ENCODE measurements at regions not wholly inside any gene's neighbourhood (a gene's known extent, or its start where the extent isn't known, plus 50 kb on each side); places are given as distances from the start of the nearest gene placed in this dataset.

GRCh38 chr5:51091816-51092215 lies 291.4 kb upstream of the ISL1 start:
- Histone ChIP-seq H3K9me3 (ENCODE audit: control insufficient read depth, insufficient read depth, low read length) (no peaks in the 10 kb centered on the region), H3K27me3 (ENCODE audit: control insufficient read depth, insufficient read depth, low read length) (no peaks in the 10 kb centered on the region), H3K4me1 (ENCODE audit: control insufficient read depth, insufficient read depth, low read length) (no peaks in the 10 kb centered on the region), H3K27ac (ENCODE audit: low read depth, low read length) (no peak overlapping the region), H3K4me3 (ENCODE audit: low read depth, low read length) (no peak overlapping the region), H3K36me3 (ENCODE audit: control insufficient read depth, insufficient read depth, low read length) (no peaks in the 10 kb centered on the region)
- DNase-seq (ENCODE audit: low read depth in 4 of 6, low spot score in 6 of 6) = no peak
- no CpG with 5 or more reads among the region's 2 CpGs for WGBS (ENCODE audit: insufficient coverage)

GRCh38 chr5:51095486-51095885 lies 287.8 kb upstream of the ISL1 start:
- no peaks in the 10 kb centered on the region for H3K9me3 ChIP-seq (ENCODE audit: control insufficient read depth, insufficient read depth, low read length)
- 7% methylated on average over 6 of the region's 8 CpGs for WGBS (ENCODE audit: insufficient coverage)
- DNase-seq (ENCODE audit: low read depth in 4 of 6, low spot score in 6 of 6) = peak in 2 of 6 donors; percentile 50 to 58
- no peaks in the 10 kb centered on the region for H3K4me1 ChIP-seq (ENCODE audit: control insufficient read depth, insufficient read depth, low read length)
- H3K36me3 ChIP-seq (ENCODE audit: control insufficient read depth, insufficient read depth, low read length) = no peaks in the 10 kb centered on the region
- no peaks in the 10 kb centered on the region for H3K27me3 ChIP-seq (ENCODE audit: control insufficient read depth, insufficient read depth, low read length)
- no peak overlapping the region for H3K4me3 ChIP-seq (ENCODE audit: low read depth, low read length)
- H3K27ac ChIP-seq (ENCODE audit: low read depth, low read length) = no peak overlapping the region

GRCh38 chr5:51096859-51097258 lies 286.4 kb upstream of the ISL1 start:
- Histone ChIP-seq H3K27ac (ENCODE audit: low read depth, low read length) (no peak overlapping the region), H3K36me3 (ENCODE audit: control insufficient read depth, insufficient read depth, low read length) (no peaks in the 10 kb centered on the region), H3K4me3 (ENCODE audit: low read depth, low read length) (no peak overlapping the region), H3K9me3 (ENCODE audit: control insufficient read depth, insufficient read depth, low read length) (no peaks in the 10 kb centered on the region), H3K27me3 (ENCODE audit: control insufficient read depth, insufficient read depth, low read length) (no peaks in the 10 kb centered on the region), H3K4me1 (ENCODE audit: control insufficient read depth, insufficient read depth, low read length) (no peaks in the 10 kb centered on the region)
- DNase-seq (ENCODE audit: low read depth in 4 of 6, low spot score in 6 of 6) = no peak
- WGBS (ENCODE audit: insufficient coverage) = 90% methylated on average over 2 of the region's 3 CpGs

GRCh38 chr5:51099173-51099853 lies 283.9 kb upstream of the ISL1 start:
- no peak for DNase-seq (ENCODE audit: low read depth in 4 of 6, low spot score in 6 of 6)
- H3K4me3 ChIP-seq (ENCODE audit: low read depth, low read length) = no peak overlapping the region
- no peak overlapping the region for H3K27ac ChIP-seq (ENCODE audit: low read depth, low read length)
- no peaks in the 10 kb centered on the region for H3K4me1 ChIP-seq (ENCODE audit: control insufficient read depth, insufficient read depth, low read length)
- no peaks in the 10 kb centered on the region for H3K9me3 ChIP-seq (ENCODE audit: control insufficient read depth, insufficient read depth, low read length)
- 100% methylated on average over 1 of the region's 6 CpGs for WGBS (ENCODE audit: insufficient coverage)
- no peaks in the 10 kb centered on the region for H3K27me3 ChIP-seq (ENCODE audit: control insufficient read depth, insufficient read depth, low read length)
- no peaks in the 10 kb centered on the region for H3K36me3 ChIP-seq (ENCODE audit: control insufficient read depth, insufficient read depth, low read length)

- DNase-seq (ENCODE audit: low read depth in 4 of 6, low spot score in 6 of 6) = no peak
- Histone ChIP-seq H3K9me3 (ENCODE audit: control insufficient read depth, insufficient read depth, low read length) (no peaks in the 10 kb centered on the region), H3K27ac (ENCODE audit: low read depth, low read length) (no peak overlapping the region), H3K4me3 (ENCODE audit: low read depth, low read length) (no peak overlapping the region), H3K36me3 (ENCODE audit: control insufficient read depth, insufficient read depth, low read length) (no peaks in the 10 kb centered on the region), H3K4me1 (ENCODE audit: control insufficient read depth, insufficient read depth, low read length) (no peaks in the 10 kb centered on the region), H3K27me3 (ENCODE audit: control insufficient read depth, insufficient read depth, low read length) (no peaks in the 10 kb centered on the region)
- 20% methylated on average over 1 of the region's 2 CpGs for WGBS (ENCODE audit: insufficient coverage)
These were observed 278.7 kb upstream of the ISL1 start for GRCh38 chr5:51104556-51104955.

GRCh38 chr5:51109786-51110410 lies 273.4 kb upstream of the ISL1 start:
- Histone ChIP-seq H3K27ac (ENCODE audit: low read depth, low read length) (no peak overlapping the region), H3K4me3 (ENCODE audit: low read depth, low read length) (no peak overlapping the region), H3K27me3 (ENCODE audit: control insufficient read depth, insufficient read depth, low read length) (no peaks in the 10 kb centered on the region), H3K36me3 (ENCODE audit: control insufficient read depth, insufficient read depth, low read length) (no peaks in the 10 kb centered on the region), H3K9me3 (ENCODE audit: control insufficient read depth, insufficient read depth, low read length) (no peaks in the 10 kb centered on the region), H3K4me1 (ENCODE audit: control insufficient read depth, insufficient read depth, low read length) (no peaks in the 10 kb centered on the region)
- WGBS (ENCODE audit: insufficient coverage) = 63% methylated on average over 2 of the region's 3 CpGs
- peak in 1 of 6 donors; percentile 6 for DNase-seq (ENCODE audit: low read depth in 4 of 6, low spot score in 6 of 6)

GRCh38 chr5:51131266-51131665 lies 252.0 kb upstream of the ISL1 start:
- no peaks in the 10 kb centered on the region for H3K27me3 ChIP-seq (ENCODE audit: control insufficient read depth, insufficient read depth, low read length)
- H3K4me3 ChIP-seq (ENCODE audit: low read depth, low read length) = no peak overlapping the region
- H3K27ac ChIP-seq (ENCODE audit: low read depth, low read length) = no peak overlapping the region
- H3K4me1 ChIP-seq (ENCODE audit: control insufficient read depth, insufficient read depth, low read length) = no peaks in the 10 kb centered on the region
- H3K36me3 ChIP-seq (ENCODE audit: control insufficient read depth, insufficient read depth, low read length) = no peaks in the 10 kb centered on the region
- no peaks in the 10 kb centered on the region for H3K9me3 ChIP-seq (ENCODE audit: control insufficient read depth, insufficient read depth, low read length)
- no peak for DNase-seq (ENCODE audit: low read depth in 4 of 6, low spot score in 6 of 6)

GRCh38 chr5:51138164-51138563 lies 245.1 kb upstream of the ISL1 start:
- Histone ChIP-seq H3K4me1 (ENCODE audit: control insufficient read depth, insufficient read depth, low read length) (no peaks in the 10 kb centered on the region), H3K36me3 (ENCODE audit: control insufficient read depth, insufficient read depth, low read length) (no peaks in the 10 kb centered on the region), H3K27ac (ENCODE audit: low read depth, low read length) (no peak overlapping the region), H3K27me3 (ENCODE audit: control insufficient read depth, insufficient read depth, low read length) (no peaks in the 10 kb centered on the region), H3K4me3 (ENCODE audit: low read depth, low read length) (no peak overlapping the region), H3K9me3 (ENCODE audit: control insufficient read depth, insufficient read depth, low read length) (no peaks in the 10 kb centered on the region)
- WGBS (ENCODE audit: insufficient coverage) = 75% methylated on average over 1 of the region's 2 CpGs
- DNase-seq (ENCODE audit: low read depth in 4 of 6, low spot score in 6 of 6) = peak in 1 of 6 donors; percentile 1

- no peaks in the 10 kb centered on the region for H3K4me1 ChIP-seq (ENCODE audit: control insufficient read depth, insufficient read depth, low read length)
- H3K4me3 ChIP-seq (ENCODE audit: low read depth, low read length) = no peak overlapping the region
- H3K27ac ChIP-seq (ENCODE audit: low read depth, low read length) = no peak overlapping the region
- WGBS (ENCODE audit: insufficient coverage) = no CpG with 5 or more reads among the region's 2 CpGs
- DNase-seq (ENCODE audit: low read depth in 4 of 6, low spot score in 6 of 6) = no peak
- H3K36me3 ChIP-seq (ENCODE audit: control insufficient read depth, insufficient read depth, low read length) = no peaks in the 10 kb centered on the region
- H3K27me3 ChIP-seq (ENCODE audit: control insufficient read depth, insufficient read depth, low read length) = no peaks in the 10 kb centered on the region
- no peaks in the 10 kb centered on the region for H3K9me3 ChIP-seq (ENCODE audit: control insufficient read depth, insufficient read depth, low read length)
These were observed 234.8 kb upstream of the ISL1 start for GRCh38 chr5:51148437-51148836.

- Histone ChIP-seq H3K4me1 (ENCODE audit: control insufficient read depth, insufficient read depth, low read length) (no peaks in the 10 kb centered on the region), H3K9me3 (ENCODE audit: control insufficient read depth, insufficient read depth, low read length) (no peaks in the 10 kb centered on the region), H3K27ac (ENCODE audit: low read depth, low read length) (no peak overlapping the region), H3K4me3 (ENCODE audit: low read depth, low read length) (no peak overlapping the region), H3K36me3 (ENCODE audit: control insufficient read depth, insufficient read depth, low read length) (no peaks in the 10 kb centered on the region), H3K27me3 (ENCODE audit: control insufficient read depth, insufficient read depth, low read length) (no peaks in the 10 kb centered on the region)
- no peak for DNase-seq (ENCODE audit: low read depth in 4 of 6, low spot score in 6 of 6)
These were observed 227.0 kb upstream of the ISL1 start for GRCh38 chr5:51156222-51156621.
